GM12878 (cell line): ENCODE measurements at regions not wholly inside any gene's neighbourhood (a gene's known extent, or its start where the extent isn't known, plus 50 kb on each side); places are given as distances from the start of the nearest gene placed in this dataset.

ENCODE experiments used
- CBFB ChIP-seq: IDR thresholded peaks from 2 replicates; pipeline ENCODE4 v1.6.1; 2016; ENCODE audit warnings: antibody characterized with exemption, low read depth
- CHD2 ChIP-seq: IDR thresholded peaks from 2 replicates; pipeline ENCODE4 v1.6.1; 2011; ENCODE audit warnings: low read depth, low read length, improper control_type of control experiment, borderline replicate concordance
- CHD4 ChIP-seq: fragments of 200-600 bp; sonication (generic); IDR thresholded peaks from 2 replicates; pipeline ENCODE4 v1.6.1; 2016; ENCODE audit warnings: mild to moderate bottlenecking
- CREB1 ChIP-seq: IDR thresholded peaks from 2 replicates; pipeline ENCODE4 v1.6.1; 2012; ENCODE audit warnings: low read depth, mild to moderate bottlenecking, inconsistent platforms
- E2F4 ChIP-seq: IDR thresholded peaks from 2 replicates; pipeline ENCODE4 v1.6.1; 2012; ENCODE audit warnings: low read depth, low read length, improper control_type of control experiment
- E2F8 ChIP-seq: fragments of 450-650 bp; IDR thresholded peaks from 2 replicates; pipeline ENCODE4 v1.6.1; 2018; ENCODE audit warnings: mild to moderate bottlenecking, low read depth, moderate library complexity; ENCODE audit not compliant: partially characterized antibody
- ETV6 ChIP-seq, 2 experiments: fragments of 450-650 bp in 1 of 2; IDR thresholded peaks in 1 of 2; conservative IDR thresholded peaks in 1 of 2; 2 replicates each; pipeline ENCODE4 v1.6.1; 2014; ENCODE audit warnings: antibody characterized with exemption in 1 of 2, borderline replicate concordance in 1 of 2, low read depth in 1 of 2, mild to moderate bottlenecking in 1 of 2, moderate library complexity in 1 of 2
- EZH2 ChIP-seq: IDR thresholded peaks from 2 replicates; pipeline ENCODE4 v1.6.1; 2012; ENCODE audit warnings: low read depth, mild to moderate bottlenecking, control low read depth, inconsistent platforms, low read length, borderline replicate concordance; ENCODE audit not compliant: control insufficient read depth
- HDAC2 ChIP-seq: fragments of 200-600 bp; sonication (generic); IDR thresholded peaks from 2 replicates; pipeline ENCODE4 v1.6.1; 2017
- HDAC6 ChIP-seq: fragments of 200-600 bp; sonication (generic); IDR thresholded peaks from one replicate; pipeline ENCODE4 v1.8.0; 2017; ENCODE audit warnings: antibody characterized with exemption; ENCODE audit not compliant: unreplicated experiment
- KDM1A ChIP-seq: fragments of 200-600 bp; sonication (generic); IDR thresholded peaks from 2 replicates; pipeline ENCODE4 v1.6.1; 2016; ENCODE audit warnings: borderline replicate concordance
- MYC ChIP-seq: IDR thresholded peaks from 2 replicates; pipeline ENCODE4 v1.6.1; 2011; ENCODE audit warnings: mild to moderate bottlenecking, low read length, moderate library complexity, inconsistent platforms; ENCODE audit not compliant: insufficient read depth, insufficient replicate concordance, insufficient read length, severe bottlenecking
- NBN ChIP-seq: fragments of 450-650 bp; IDR thresholded peaks from 2 replicates; pipeline ENCODE4 v1.6.1; 2016
- PBX3 ChIP-seq: IDR thresholded peaks from 2 replicates; pipeline ENCODE4 v1.6.1; 2011; ENCODE audit warnings: mild to moderate bottlenecking, low read depth, low read length, moderate library complexity; ENCODE audit not compliant: insufficient replicate concordance
- PML ChIP-seq: IDR thresholded peaks from 2 replicates; pipeline ENCODE4 v1.6.1; 2012; ENCODE audit warnings: low read length, inconsistent platforms
- POLR2A ChIP-seq: IDR thresholded peaks from 2 replicates; pipeline ENCODE4 v1.6.1; 2011; ENCODE audit warnings: low read depth, mild to moderate bottlenecking, low read length
- POLR2AphosphoS2 ChIP-seq: IDR thresholded peaks from 2 replicates; pipeline ENCODE4 v1.6.1; 2011; ENCODE audit warnings: low read depth, mild to moderate bottlenecking, low read length, improper control_type of control experiment, moderate library complexity
- SIX5 ChIP-seq: IDR thresholded peaks from 2 replicates; pipeline ENCODE4 v1.6.1; 2011; ENCODE audit warnings: mild to moderate bottlenecking, low read depth, low read length, moderate library complexity; ENCODE audit not compliant: severe bottlenecking
- SP1 ChIP-seq: IDR thresholded peaks from one replicate; pipeline ENCODE4 v1.6.1; 2011; ENCODE audit warnings: low read depth, low read length
- STAT1 ChIP-seq: fragments of 450-650 bp; conservative IDR thresholded peaks from 2 replicates; pipeline ENCODE4 v1.6.1; 2014; ENCODE audit warnings: antibody characterized with exemption, mild to moderate bottlenecking
- ZNF207 ChIP-seq: fragments of 450-650 bp; IDR thresholded peaks from 2 replicates; pipeline ENCODE4 v1.6.1; 2014; ENCODE audit warnings: antibody characterized with exemption, mild to moderate bottlenecking, borderline replicate concordance
- ZNF217 ChIP-seq: fragments of 450-650 bp; IDR thresholded peaks from 2 replicates; pipeline ENCODE4 v1.6.1; 2017; ENCODE audit warnings: antibody characterized with exemption, mild to moderate bottlenecking
- ZNF24 ChIP-seq: fragments of 450-650 bp; IDR thresholded peaks from 2 replicates; pipeline ENCODE4 v1.6.1; 2017; ENCODE audit warnings: antibody characterized with exemption, mild to moderate bottlenecking

GRCh38 chr10:3865565-3865964 is 80.6 kb upstream of the KLF6 start (continued):
- no peak for TF ChIP-seq PBX3
- TF ChIP-seq ETV6 (conservative IDR thresholded peaks at IDR 0.05 in 1 of 2, IDR thresholded peaks at IDR 0.05 in 1 of 2; ENCODE audit: borderline replicate concordance in 1 of 2, low read depth in 1 of 2): no peak
- peak; percentile 35 for TF ChIP-seq E2F8
- 0 out of 2 replicates have a peak, but pooled peaks have one; percentile 18 for TF ChIP-seq NBN
- no peak for TF ChIP-seq HDAC2
- TF ChIP-seq POLR2A: no peak
- TF ChIP-seq STAT1: no peak
- no peak for TF ChIP-seq POLR2AphosphoS2
- no peak for TF ChIP-seq CHD2
- TF ChIP-seq HDAC6: no peak
- peak; percentile 84 for TF ChIP-seq ZNF217
- TF ChIP-seq EZH2: no peak
- no peak for TF ChIP-seq KDM1A
- TF ChIP-seq ZNF207: no peak
- TF ChIP-seq CBFB: no peak
- no peak for TF ChIP-seq CHD4
- no peak for TF ChIP-seq E2F4
- no peak for TF ChIP-seq SIX5
- peak; percentile 96 for TF ChIP-seq ZNF24
- no peak for TF ChIP-seq MYC
- no peak for TF ChIP-seq PML
- TF ChIP-seq CREB1: peak; percentile 25; the same call in 1 of the 2 replicates
- no peak for TF ChIP-seq SP1
